Natural killer cell (primary cell): ENCODE measurements at regions not wholly inside any gene's neighbourhood (a gene's known extent, or its start where the extent isn't known, plus 50 kb on each side); places are given as distances from the start of the nearest gene placed in this dataset.

ENCODE experiments used
- ATAC-seq, 3 donors: fragments of 150-1000 bp in 2 of 3; fragments of 200-7000 bp in 1 of 3; cut with Tn5 transposase; 1 replicate in 1 of 3; 2 replicates in 2 of 3; pipeline ENCODE4 v1.10.0; 2021; ENCODE audit warnings: mild to moderate bottlenecking in 2 of 3, moderate library complexity in 2 of 3
- DNase-seq, 2 donors: peaks; one replicate each; pipeline versions ENCODE4 v3.0.0 to v3.0.0-alpha.2; 2013 to 2021; ENCODE audit warnings: mixed read lengths in 1 of 2
- H3K27ac ChIP-seq: one replicate; pipeline ENCODE4 v1.5.1; 2013; ENCODE audit warnings: mild to moderate bottlenecking, low read length
- H3K27me3 ChIP-seq: one replicate; pipeline ENCODE4 v1.6.1; 2013; ENCODE audit warnings: low read length; ENCODE audit not compliant: control insufficient read depth, insufficient read depth
- H3K36me3 ChIP-seq: one replicate; pipeline ENCODE4 v1.6.1; 2013; ENCODE audit warnings: low read length; ENCODE audit not compliant: control insufficient read depth, insufficient read depth
- H3K4me1 ChIP-seq: one replicate; pipeline ENCODE4 v1.6.1; 2013; ENCODE audit warnings: low read length; ENCODE audit not compliant: control insufficient read depth, insufficient read depth
- H3K4me3 ChIP-seq: one replicate; pipeline ENCODE4 v1.5.1; 2013; ENCODE audit warnings: low read length
- H3K9me3 ChIP-seq: one replicate; pipeline ENCODE4 v1.6.1; 2013; ENCODE audit warnings: low read length; ENCODE audit not compliant: control insufficient read depth, insufficient read depth
- H3K27ac Mint-ChIP-seq, 2 donors: one replicate each; pipeline ENCODE4 v1.8.0; 2022; ENCODE audit warnings: mild to moderate bottlenecking in 2 of 2, mixed read lengths in 2 of 2, moderate library complexity in 1 of 2
- H3K27me3 Mint-ChIP-seq, 2 donors: one replicate each; pipeline ENCODE4 v1.8.0; 2022; ENCODE audit warnings: low read depth in 2 of 2, mixed read lengths in 2 of 2
- H3K36me3 Mint-ChIP-seq: one replicate; pipeline ENCODE4 v1.8.0; 2022; ENCODE audit warnings: mixed read lengths
- H3K4me1 Mint-ChIP-seq, 2 donors: one replicate each; pipeline ENCODE4 v1.8.0; 2022; ENCODE audit warnings: mixed read lengths in 2 of 2
- H3K4me3 Mint-ChIP-seq: one replicate; pipeline ENCODE4 v1.8.0; 2022; ENCODE audit warnings: mild to moderate bottlenecking, moderate library complexity, mixed read lengths
- H3K9me3 Mint-ChIP-seq, 2 donors: one replicate each; pipeline ENCODE4 v1.8.0; 2022; ENCODE audit warnings: mixed read lengths in 2 of 2
- CTCF ChIP-seq: fragments of 200-600 bp; IDR thresholded peaks from one replicate; pipeline ENCODE4 v1.8.0; 2022; ENCODE audit warnings: antibody characterized with exemption
- WGBS: methylation state at CpG from one replicate; pipeline ENCODE4 v1.1.7; 2013; ENCODE audit warnings: missing lambda C conversion rate; ENCODE audit not compliant: insufficient coverage; 5-methylcytosine and 5-hydroxymethylcytosine counted together
- intact Hi-C: fragments of 100-400 bp; cut with micrococcal nuclease; formaldehyde crosslinking; loops from one replicate; pipeline ENCODE4 v1.14.2; 2022

- Histone ChIP-seq H3K4me1 (no peaks in the 10 kb centered on the region), H3K36me3 (no peaks in the 10 kb centered on the region), H3K9me3 (no peaks in the 10 kb centered on the region), H3K27ac (no peak overlapping the region), H3K4me3 (no peak overlapping the region), H3K27me3 (no peaks in the 10 kb centered on the region)
- no CpG with 5 or more reads among the region's 1 CpG for WGBS
- Mint-ChIP-seq H3K9me3 (peaks cover 2 to 3% of the 10 kb centered on the region in 2 donors), H3K27ac (no peak overlapping the region), H3K36me3 (no peaks in the 10 kb centered on the region), H3K4me3 (no peak overlapping the region), H3K4me1 (no peaks in the 10 kb centered on the region), H3K27me3 (no peaks in the 10 kb centered on the region)
- intact Hi-C loops: no loop called here
- no peak for TF ChIP-seq CTCF
- ATAC-seq (no peak), DNase-seq (no peak)
Measured at GRCh38 chr11:104614961-104615360, 283.3 kb downstream of the CASP12 start.

- H3K27ac Mint-ChIP-seq: no peak overlapping the region
- intact Hi-C loops: no loop called here
- no peaks in the 10 kb centered on the region for H3K9me3 ChIP-seq
- H3K4me1 Mint-ChIP-seq: peaks cover 4 to 6% of the 10 kb centered on the region in 2 donors
- H3K36me3 ChIP-seq: no peaks in the 10 kb centered on the region
- no peak for TF ChIP-seq CTCF
- ATAC-seq (no peak), DNase-seq (no peak)
- no peaks in the 10 kb centered on the region for H3K27me3 Mint-ChIP-seq
- H3K4me1 ChIP-seq: peaks cover 2% of the 10 kb centered on the region
- WGBS: no CpG with 5 or more reads among the region's 1 CpG
- H3K4me3 ChIP-seq: no peak overlapping the region
- no peak overlapping the region for H3K27ac ChIP-seq
- peaks cover 2 to 3% of the 10 kb centered on the region in 2 donors for H3K9me3 Mint-ChIP-seq
- no peak overlapping the region for H3K4me3 Mint-ChIP-seq
- no peaks in the 10 kb centered on the region for H3K36me3 Mint-ChIP-seq
- no peaks in the 10 kb centered on the region for H3K27me3 ChIP-seq
Measured at GRCh38 chr11:104614117-104614680, 284.1 kb downstream of the CASP12 start.

- intact Hi-C loops: no loop called here
- H3K4me3 ChIP-seq: no peak overlapping the region
- Mint-ChIP-seq H3K4me3 (no peak overlapping the region), H3K36me3 (no peaks in the 10 kb centered on the region), H3K4me1 (peaks cover 7% of the 10 kb centered on the region in 2 donors), H3K9me3 (no peaks in the 10 kb centered on the region), H3K27ac (no peak overlapping the region), H3K27me3 (no peaks in the 10 kb centered on the region)
- DNase-seq (no peak), ATAC-seq (no peak)
- no peak for TF ChIP-seq CTCF
- WGBS: 40% methylated on average over 1 of the region's 3 CpGs
- no peaks in the 10 kb centered on the region for H3K27me3 ChIP-seq
- peaks cover 3% of the 10 kb centered on the region for H3K4me1 ChIP-seq
- H3K27ac ChIP-seq: no peak overlapping the region
- H3K36me3 ChIP-seq: no peaks in the 10 kb centered on the region
- H3K9me3 ChIP-seq: no peaks in the 10 kb centered on the region
Measured at GRCh38 chr11:104610635-104611034, 287.6 kb downstream of the CASP12 start.
